CD4-positive, alpha-beta T cell (primary cell): ENCODE measurements at regions not wholly inside any gene's neighbourhood (a gene's known extent, or its start where the extent isn't known, plus 50 kb on each side); places are given as distances from the start of the nearest gene placed in this dataset.

ENCODE experiments used
- ATAC-seq: fragments of 200-7000 bp; cut with Tn5 transposase; one replicate; pipeline ENCODE4 v1.10.0; 2022; ENCODE audit warnings: mild to moderate bottlenecking; ENCODE audit not compliant: poor library complexity
- CTCF ChIA-PET: fragments of 350-600 bp; sonication (Branson Sonifier 250); formaldehyde crosslinking; loops from one replicate; lab custom pipeline; 2021; ENCODE audit warnings: antibody characterized with exemption, inconsistent platforms; lab: Charles Lee
- POLR2A ChIA-PET: fragments of 350-600 bp; sonication (Branson Sonifier 250); formaldehyde crosslinking; loops from one replicate; lab custom pipeline; 2021; ENCODE audit warnings: antibody characterized with exemption, inconsistent platforms; lab: Charles Lee
- DNase-seq, 14 experiments: peaks; one replicate each; pipeline ENCODE4 v3.0.0-alpha.2; 2013 to 2020; ENCODE audit warnings: mixed read lengths in 2 of 14
- H3K27ac ChIP-seq, 2 donors: one replicate each; pipeline versions ENCODE4 v1.5.1 to v1.7.0; 2013; ENCODE audit warnings: low read length in 2 of 2, low read depth in 1 of 2, mild to moderate bottlenecking in 1 of 2
- H3K27me3 ChIP-seq, 2 experiments: 1 replicate in 1 of 2; 2 replicates in 1 of 2; pipeline versions ENCODE4 v1.6.1 to v1.7.0; 2013; ENCODE audit warnings: low read length in 2 of 2, control low read depth in 1 of 2, mild to moderate bottlenecking in 1 of 2, moderate library complexity in 1 of 2; ENCODE audit not compliant: insufficient read depth in 2 of 2, control insufficient read depth in 1 of 2
- H3K36me3 ChIP-seq: one replicate; pipeline ENCODE4 v1.6.1; 2013; ENCODE audit warnings: low read length, control low read depth; ENCODE audit not compliant: insufficient read depth
- H3K4me1 ChIP-seq: one replicate; pipeline ENCODE4 v1.6.1; 2013; ENCODE audit warnings: low read length, control low read depth; ENCODE audit not compliant: insufficient read depth
- H3K4me3 ChIP-seq: one replicate; pipeline ENCODE4 v1.5.1; 2013; ENCODE audit warnings: mild to moderate bottlenecking, low read length, moderate library complexity
- H3K9me3 ChIP-seq, 2 experiments: 1 replicate in 1 of 2; 2 replicates in 1 of 2; pipeline versions ENCODE4 v1.6.1 to v1.7.0; 2013; ENCODE audit warnings: low read length in 2 of 2, mild to moderate bottlenecking in 2 of 2, control low read depth in 1 of 2, moderate library complexity in 1 of 2; ENCODE audit not compliant: control insufficient read depth in 1 of 2, insufficient read depth in 1 of 2
- H3K27ac Mint-ChIP-seq: one replicate; pipeline ENCODE4 v1.8.0; 2020; ENCODE audit warnings: mixed read lengths
- H3K27me3 Mint-ChIP-seq: one replicate; pipeline ENCODE4 v1.8.0; 2021; ENCODE audit warnings: mixed read lengths
- H3K36me3 Mint-ChIP-seq: one replicate; pipeline ENCODE4 v1.8.0; 2021; ENCODE audit warnings: low read depth, mixed read lengths
- H3K4me1 Mint-ChIP-seq: one replicate; pipeline ENCODE4 v1.8.0; 2021; ENCODE audit warnings: low read depth, mixed read lengths
- H3K4me3 Mint-ChIP-seq: one replicate; pipeline ENCODE4 v1.8.0; 2020; ENCODE audit warnings: mild to moderate bottlenecking, mixed read lengths
- H3K9me3 Mint-ChIP-seq: one replicate; pipeline ENCODE4 v1.8.0; 2020; ENCODE audit warnings: mixed read lengths
- intact Hi-C, 2 experiments: fragments of 100-400 bp; cut with DNase I in 1 of 2; cut with micrococcal nuclease in 1 of 2; formaldehyde crosslinking; loops; one replicate each; pipeline versions ENCODE4 v1.15.1 to v1.9.0; 2023 to 2025; cut with DNase I, micrococcal nuclease
- TF ChIP-seq, protein P1 (sequence below): fragments of 200-600 bp; IDR thresholded peaks from one replicate; pipeline ENCODE4 v1.8.0; 2022; ENCODE audit warnings: antibody characterized with exemption, mild to moderate bottlenecking

DNA sequence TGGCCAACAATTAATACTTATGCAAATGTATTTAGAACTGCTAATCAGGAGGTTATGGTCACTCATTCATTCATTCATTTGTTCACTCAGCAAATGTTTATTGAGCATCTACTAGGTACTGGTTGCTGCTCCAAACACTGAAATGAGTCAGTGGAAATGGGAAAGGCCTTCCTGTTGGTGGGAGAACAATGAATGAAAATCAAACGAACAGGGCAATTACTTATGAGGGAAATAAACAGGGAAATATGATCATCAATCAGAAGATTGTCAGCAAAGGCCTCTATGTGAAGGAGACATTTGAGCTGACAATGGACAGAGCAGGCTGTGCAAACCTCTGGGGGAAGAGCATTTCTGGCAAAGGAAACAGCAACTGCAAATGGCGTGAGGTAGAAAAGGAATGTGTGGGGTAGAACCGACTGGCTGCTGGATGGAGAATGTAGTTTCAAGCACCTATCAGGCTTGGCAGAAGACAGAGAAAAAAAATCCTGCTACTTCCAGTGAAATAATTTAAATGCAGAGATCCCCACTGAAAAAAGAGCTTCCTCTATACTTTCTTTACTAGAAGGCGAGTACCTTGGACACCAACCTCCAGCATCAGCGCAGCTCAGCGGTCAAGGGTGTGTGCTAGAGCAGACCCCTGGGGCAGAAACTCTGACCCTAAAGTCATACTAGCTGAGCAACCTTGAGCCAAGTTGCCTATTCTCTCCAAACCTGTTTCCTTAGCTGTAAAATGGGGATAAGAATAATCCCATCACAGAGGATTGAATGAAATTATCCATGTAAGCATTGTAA, 108.8 kb upstream of the EEPD1 start:
- CTCF ChIA-PET: no interaction called here
- no peaks in the 10 kb centered on the region for H3K9me3 ChIP-seq
- peaks cover 4% of the 10 kb centered on the region for H3K4me1 ChIP-seq
- intact Hi-C loops: no loop called here
- no peak overlapping the region for H3K27ac ChIP-seq
- Mint-ChIP-seq H3K27ac (no peak overlapping the region), H3K9me3 (no peaks in the 10 kb centered on the region), H3K4me1 (no peaks in the 10 kb centered on the region), H3K4me3 (no peak overlapping the region), H3K36me3 (no peaks in the 10 kb centered on the region), H3K27me3 (no peaks in the 10 kb centered on the region)
- no peaks in the 10 kb centered on the region for H3K36me3 ChIP-seq
- TF ChIP-seq, protein P1, sequence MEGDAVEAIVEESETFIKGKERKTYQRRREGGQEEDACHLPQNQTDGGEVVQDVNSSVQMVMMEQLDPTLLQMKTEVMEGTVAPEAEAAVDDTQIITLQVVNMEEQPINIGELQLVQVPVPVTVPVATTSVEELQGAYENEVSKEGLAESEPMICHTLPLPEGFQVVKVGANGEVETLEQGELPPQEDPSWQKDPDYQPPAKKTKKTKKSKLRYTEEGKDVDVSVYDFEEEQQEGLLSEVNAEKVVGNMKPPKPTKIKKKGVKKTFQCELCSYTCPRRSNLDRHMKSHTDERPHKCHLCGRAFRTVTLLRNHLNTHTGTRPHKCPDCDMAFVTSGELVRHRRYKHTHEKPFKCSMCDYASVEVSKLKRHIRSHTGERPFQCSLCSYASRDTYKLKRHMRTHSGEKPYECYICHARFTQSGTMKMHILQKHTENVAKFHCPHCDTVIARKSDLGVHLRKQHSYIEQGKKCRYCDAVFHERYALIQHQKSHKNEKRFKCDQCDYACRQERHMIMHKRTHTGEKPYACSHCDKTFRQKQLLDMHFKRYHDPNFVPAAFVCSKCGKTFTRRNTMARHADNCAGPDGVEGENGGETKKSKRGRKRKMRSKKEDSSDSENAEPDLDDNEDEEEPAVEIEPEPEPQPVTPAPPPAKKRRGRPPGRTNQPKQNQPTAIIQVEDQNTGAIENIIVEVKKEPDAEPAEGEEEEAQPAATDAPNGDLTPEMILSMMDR: no peak
- POLR2A ChIA-PET: no interaction called here
- no peaks in the 10 kb centered on the region for H3K27me3 ChIP-seq
- ATAC-seq: no peak
- no peak for DNase-seq
- H3K4me3 ChIP-seq: no peak overlapping the region

- Histone ChIP-seq H3K27ac (no peak overlapping the region), H3K4me3 (no peak overlapping the region), H3K9me3 (no peaks in the 10 kb centered on the region), H3K4me1 (peaks cover 4% of the 10 kb centered on the region), H3K27me3 (no peaks in the 10 kb centered on the region), H3K36me3 (no peaks in the 10 kb centered on the region)
- no peaks in the 10 kb centered on the region for H3K4me1 Mint-ChIP-seq
- ChIA-PET CTCF (no interaction called here), POLR2A (no interaction called here)
- H3K27me3 Mint-ChIP-seq: no peaks in the 10 kb centered on the region
- DNase-seq (no peak), ATAC-seq (no peak)
- intact Hi-C loops: no loop called here
- H3K36me3 Mint-ChIP-seq: no peaks in the 10 kb centered on the region
- no peak overlapping the region for H3K4me3 Mint-ChIP-seq
- no peaks in the 10 kb centered on the region for H3K9me3 Mint-ChIP-seq
- TF ChIP-seq, protein P1: no peak
- no peak overlapping the region for H3K27ac Mint-ChIP-seq
Observed at GRCh38 chr7:36045326-36045725, 107.7 kb upstream of the EEPD1 start.

GRCh38 chr7:36045830-36046341, 107.2 kb upstream of the EEPD1 start:
- no peaks in the 10 kb centered on the region for H3K27me3 Mint-ChIP-seq
- DNase-seq: no peak
- no peak overlapping the region for H3K27ac Mint-ChIP-seq
- ATAC-seq: no peak
- Histone ChIP-seq H3K27me3 (no peaks in the 10 kb centered on the region), H3K4me3 (no peak overlapping the region), H3K9me3 (no peaks in the 10 kb centered on the region), H3K4me1 (peaks cover 4% of the 10 kb centered on the region), H3K36me3 (no peaks in the 10 kb centered on the region), H3K27ac (no peak overlapping the region)
- no peak overlapping the region for H3K4me3 Mint-ChIP-seq
- no peaks in the 10 kb centered on the region for H3K4me1 Mint-ChIP-seq
- TF ChIP-seq, protein P1: no peak
- intact Hi-C loops: no loop called here
- H3K36me3 Mint-ChIP-seq: no peaks in the 10 kb centered on the region
- ChIA-PET CTCF (no interaction called here), POLR2A (no interaction called here)
- no peaks in the 10 kb centered on the region for H3K9me3 Mint-ChIP-seq
